ENCODE measurements at regions not wholly inside any gene's neighbourhood (a gene's known extent, or its start where the extent isn't known, plus 50 kb on each side); places are given as distances from the start of the nearest gene placed in this dataset.

- ChIA-PET CTCF (interaction anchor here (0.5 to 1.0 kb wide), 2 partner anchors 65 to 112 kb away, joined by 3 to 5 read pairs; no protein-coding TSS in a partner anchor), POLR2A (ENCODE audit: unreplicated experiment) (interaction anchor here (0.6 kb wide), 1 partner anchor 242 kb away, joined by 4 read pairs; no protein-coding TSS in a partner anchor)
- Histone ChIP-seq H3K9me3 (ENCODE audit: low read length) (no peaks in the 10 kb centered on the region), H3K27ac (ENCODE audit: low read length) (peak overlapping the region; percentile 57), H3K4me1 (ENCODE audit: insufficient read depth, low read length) (peaks cover 28% of the 10 kb centered on the region), H3F3A (ENCODE audit: low read length, unreplicated experiment) (no peaks in the 10 kb centered on the region), H2AFZ (ENCODE audit: low read length) (no peak overlapping the region), H3K9me2 (replicated peaks; ENCODE audit: low read length) (no peaks in the 10 kb centered on the region), H3K9ac (ENCODE audit: low read length) (no peak overlapping the region), H4K20me1 (ENCODE audit: low read length) (no peaks in the 10 kb centered on the region), H3K4me2 (ENCODE audit: low read length) (peak overlapping the region; percentile 66), H3K79me2 (ENCODE audit: low read length) (no peaks in the 10 kb centered on the region), H3K4me3 (ENCODE audit: low read length) (peak overlapping the region; percentile 26; the same call in 1 of the 2 replicates), H3K36me3 (ENCODE audit: low read depth, low read length) (no peaks in the 10 kb centered on the region), H3K27me3 (ENCODE audit: low read length) (no peaks in the 10 kb centered on the region)
- peak; percentile 94 for ATAC-seq
- peak; percentile 81 for DNase-seq
- intact Hi-C loops (cut with micrococcal nuclease) = loop anchor here (1.0 kb wide), 1 partner anchor 80 kb away; no protein-coding TSS in a partner anchor
- no TSS peak for BruUV-seq (replicated peaks)
- TF ChIP-seq CTCF (conservative IDR thresholded peaks at IDR 0.05; ENCODE audit: low read depth, low read length) (peak; percentile 25; the same call in 1 of the 2 replicates), EZH2 (IDR thresholded peaks at IDR 0.05; ENCODE audit: low read length, unreplicated experiment) (no peak), EZH2phosphoT487 (IDR thresholded peaks at IDR 0.05; ENCODE audit: borderline replicate concordance, low read length) (no peak)
Observed at GRCh38 chr5:115349001-115349817, 52.8 kb upstream of the CCDC112 start.

- Histone ChIP-seq H3K9ac (ENCODE audit: low read length) (no peak overlapping the region), H2AFZ (ENCODE audit: low read length) (no peak overlapping the region), H3K36me3 (ENCODE audit: low read depth, low read length) (no peaks in the 10 kb centered on the region), H3K79me2 (ENCODE audit: low read length) (no peaks in the 10 kb centered on the region), H4K20me1 (ENCODE audit: low read length) (no peaks in the 10 kb centered on the region), H3K27me3 (ENCODE audit: low read length) (no peaks in the 10 kb centered on the region), H3K27ac (ENCODE audit: low read length) (no peak overlapping the region), H3K9me3 (ENCODE audit: low read length) (no peaks in the 10 kb centered on the region), H3F3A (ENCODE audit: low read length, unreplicated experiment) (no peaks in the 10 kb centered on the region), H3K4me3 (ENCODE audit: low read length) (no peak overlapping the region), H3K4me2 (ENCODE audit: low read length) (no peak overlapping the region), H3K4me1 (ENCODE audit: insufficient read depth, low read length) (peaks cover 38% of the 10 kb centered on the region), H3K9me2 (replicated peaks; ENCODE audit: low read length) (no peaks in the 10 kb centered on the region)
- POLR2A ChIA-PET (ENCODE audit: unreplicated experiment) = no interaction called here
- TF ChIP-seq EZH2 (IDR thresholded peaks at IDR 0.05; ENCODE audit: low read length, unreplicated experiment) (no peak), EZH2phosphoT487 (IDR thresholded peaks at IDR 0.05; ENCODE audit: borderline replicate concordance, low read length) (no peak)
- intact Hi-C loops (cut with micrococcal nuclease) = no loop called here
- ATAC-seq (no peak), DNase-seq (no peak)
- CTCF ChIA-PET = no interaction called here
- no TSS peak for BruUV-seq (replicated peaks)
Observed at GRCh38 chr5:115348175-115348574, 51.7 kb upstream of the CCDC112 start.
